Left lung (tissue), 4 donors: ENCODE measurements at regions not wholly inside any gene's neighbourhood (a gene's known extent, or its start where the extent isn't known, plus 50 kb on each side); places are given as distances from the start of the nearest gene placed in this dataset.

Source experiments
- ATAC-seq: fragments of 200-7000 bp; cut with Tn5 transposase; one replicate; pipeline ENCODE4 v1.9.1; 2020; ENCODE audit warnings: moderate library complexity
- DNase-seq, 4 donors: peaks; one replicate each; pipeline ENCODE4 v3.0.0-alpha.2; 2013 to 2020
- H3K27ac ChIP-seq, 2 donors: fragments of 200-600 bp; sonication (generic) in 1 of 2; one replicate each; pipeline versions ENCODE4 v1.5.0 to v1.8.0; 2020 to 2021
- H3K27me3 ChIP-seq, 2 donors: fragments of 200-600 bp; sonication (generic) in 1 of 2; one replicate each; pipeline versions ENCODE4 v1.5.0 to v1.8.0; 2020 to 2021
- H3K36me3 ChIP-seq, 2 donors: fragments of 200-600 bp; sonication (generic) in 1 of 2; one replicate each; pipeline versions ENCODE4 v1.5.0 to v1.8.0; 2020 to 2021
- H3K4me1 ChIP-seq, 2 donors: fragments of 200-600 bp; one replicate each; pipeline ENCODE4 v1.8.0; 2021
- H3K4me3 ChIP-seq, 2 donors: fragments of 200-600 bp; sonication (generic) in 1 of 2; one replicate each; pipeline versions ENCODE4 v1.5.0 to v1.8.0; 2020 to 2021; ENCODE audit warnings: mild to moderate bottlenecking in 1 of 2
- H3K9me3 ChIP-seq, 2 donors: fragments of 200-600 bp; sonication (generic) in 1 of 2; one replicate each; pipeline versions ENCODE4 v1.5.0 to v1.8.0; 2020 to 2021
- intact Hi-C, 2 donors: fragments of 100-400 bp; cut with DNase I; formaldehyde crosslinking; loops; one replicate each; pipeline versions ENCODE4 v1.11.2 to v1.14.2; 2022
- TF ChIP-seq, protein P1 (sequence below), 2 donors: fragments of 200-600 bp; sonication (generic) in 1 of 2; IDR thresholded peaks; one replicate each; pipeline versions ENCODE4 v1.5.0 to v1.8.0; 2021; ENCODE audit warnings: antibody characterized with exemption in 2 of 2
- donor health status: DM: no; HTN: yes; CAD: no.
- donor health status: DM: no; HTN: no; CAD: no.

DNA sequence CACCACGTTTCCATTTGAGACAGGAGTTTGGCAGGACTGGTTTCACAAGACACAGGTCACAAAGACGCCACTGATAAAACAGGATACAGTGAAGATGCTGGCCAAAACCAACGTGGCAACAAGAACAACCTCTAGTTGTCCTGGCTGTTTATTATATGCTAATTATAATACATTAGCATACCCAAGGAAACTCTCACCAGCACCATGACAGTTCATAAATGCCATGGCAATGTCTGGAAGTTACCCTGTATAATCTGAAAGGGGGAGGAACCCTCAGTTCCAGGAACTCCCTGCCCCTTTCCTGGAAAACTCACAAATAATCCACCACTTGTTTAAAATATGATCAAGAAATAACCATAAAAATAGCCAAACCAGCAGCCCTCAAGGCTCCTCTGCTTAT is 148.3 kb downstream of the RBM43 start:
- TF ChIP-seq, protein P1, sequence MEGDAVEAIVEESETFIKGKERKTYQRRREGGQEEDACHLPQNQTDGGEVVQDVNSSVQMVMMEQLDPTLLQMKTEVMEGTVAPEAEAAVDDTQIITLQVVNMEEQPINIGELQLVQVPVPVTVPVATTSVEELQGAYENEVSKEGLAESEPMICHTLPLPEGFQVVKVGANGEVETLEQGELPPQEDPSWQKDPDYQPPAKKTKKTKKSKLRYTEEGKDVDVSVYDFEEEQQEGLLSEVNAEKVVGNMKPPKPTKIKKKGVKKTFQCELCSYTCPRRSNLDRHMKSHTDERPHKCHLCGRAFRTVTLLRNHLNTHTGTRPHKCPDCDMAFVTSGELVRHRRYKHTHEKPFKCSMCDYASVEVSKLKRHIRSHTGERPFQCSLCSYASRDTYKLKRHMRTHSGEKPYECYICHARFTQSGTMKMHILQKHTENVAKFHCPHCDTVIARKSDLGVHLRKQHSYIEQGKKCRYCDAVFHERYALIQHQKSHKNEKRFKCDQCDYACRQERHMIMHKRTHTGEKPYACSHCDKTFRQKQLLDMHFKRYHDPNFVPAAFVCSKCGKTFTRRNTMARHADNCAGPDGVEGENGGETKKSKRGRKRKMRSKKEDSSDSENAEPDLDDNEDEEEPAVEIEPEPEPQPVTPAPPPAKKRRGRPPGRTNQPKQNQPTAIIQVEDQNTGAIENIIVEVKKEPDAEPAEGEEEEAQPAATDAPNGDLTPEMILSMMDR (IDR thresholded peaks at IDR 0.05), result no peak
- intact Hi-C loops, result no loop called here
- peaks cover 0 to 7% of the 10 kb centered on the region in 2 donors for H3K9me3 ChIP-seq
- ATAC-seq, result no peak
- no peak overlapping the region for H3K4me3 ChIP-seq
- H3K4me1 ChIP-seq, result no peaks in the 10 kb centered on the region
- no peaks in the 10 kb centered on the region for H3K36me3 ChIP-seq
- no peak for DNase-seq
- H3K27me3 ChIP-seq, result no peaks in the 10 kb centered on the region
- H3K27ac ChIP-seq, result no peak overlapping the region

DNA sequence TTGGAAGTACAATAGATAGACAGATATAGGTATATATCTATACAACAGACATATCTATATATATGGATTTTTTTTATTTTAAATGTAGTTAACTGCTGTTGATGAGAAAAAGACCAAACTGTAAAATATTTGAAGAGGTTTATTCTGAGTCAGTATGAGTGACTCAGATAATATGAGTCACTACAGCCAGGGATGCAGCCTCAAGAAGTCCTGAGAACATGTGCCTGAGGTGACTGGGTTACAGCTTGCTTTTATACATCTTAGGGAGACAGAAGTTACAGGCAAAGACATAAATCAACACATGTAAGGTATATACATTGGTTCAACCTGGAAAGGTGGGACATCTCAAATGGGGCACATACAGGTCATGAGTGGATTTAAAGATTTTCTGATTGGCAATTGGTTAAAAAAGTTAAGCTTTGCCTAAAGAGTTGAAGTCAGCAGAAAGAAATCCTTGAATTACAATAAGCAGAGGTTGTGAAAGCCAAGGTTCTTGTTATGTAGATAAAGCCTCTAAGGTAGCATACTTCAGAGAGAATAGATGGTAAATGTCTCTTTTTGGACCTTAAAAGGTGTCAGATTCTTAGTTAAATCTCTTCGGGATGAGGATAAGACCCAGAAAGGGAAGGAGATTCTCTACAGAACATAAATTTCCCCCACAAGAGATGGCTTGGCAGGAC is 149.9 kb downstream of the RBM43 start:
- intact Hi-C loops, result no loop called here
- Histone ChIP-seq H3K36me3 (no peaks in the 10 kb centered on the region), H3K9me3 (peaks cover 0 to 5% of the 10 kb centered on the region in 2 donors), H3K4me3 (no peak overlapping the region), H3K4me1 (no peaks in the 10 kb centered on the region), H3K27ac (no peak overlapping the region), H3K27me3 (no peaks in the 10 kb centered on the region)
- ATAC-seq, result peak; percentile 58
- TF ChIP-seq, protein P1 (IDR thresholded peaks at IDR 0.05), result no peak
- no peak for DNase-seq

DNA sequence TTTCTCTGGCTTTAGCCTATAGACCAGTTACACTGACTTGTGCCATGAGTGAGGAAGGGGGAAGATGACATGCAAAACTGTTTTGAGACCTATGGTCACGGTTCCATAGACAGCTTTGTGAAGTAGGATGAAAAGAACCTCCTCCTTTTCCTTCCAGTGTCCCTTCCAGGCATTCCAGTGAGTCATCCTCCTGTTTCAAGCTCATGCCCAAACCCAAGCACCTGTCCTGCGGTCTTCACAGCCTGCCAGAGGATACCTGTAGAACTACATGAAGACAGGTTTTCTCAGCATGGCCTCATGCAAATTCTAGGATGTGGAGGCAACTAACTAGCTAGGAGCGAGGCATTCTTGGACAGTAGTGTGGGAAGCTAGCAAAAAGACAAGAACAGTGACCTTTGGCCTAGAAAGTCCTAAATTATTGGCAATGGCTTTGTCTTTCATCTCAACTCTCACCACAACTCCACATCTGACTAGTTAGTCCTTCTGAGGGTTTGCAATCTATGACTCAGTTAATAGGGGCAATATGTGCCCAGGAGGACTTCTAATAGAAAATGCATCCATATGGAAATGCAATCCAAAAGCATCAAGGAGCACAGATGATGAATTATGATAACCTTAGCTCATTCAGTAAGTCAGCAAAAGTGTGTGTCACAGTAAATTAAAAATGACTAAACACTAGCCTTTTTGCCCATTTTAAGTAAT is 154.7 kb downstream of the RBM43 start:
- H3K4me3 ChIP-seq, result no peak overlapping the region
- no peaks in the 10 kb centered on the region for H3K36me3 ChIP-seq
- H3K4me1 ChIP-seq, result no peaks in the 10 kb centered on the region
- H3K9me3 ChIP-seq, result peaks cover 0 to 5% of the 10 kb centered on the region in 2 donors
- TF ChIP-seq, protein P1 (IDR thresholded peaks at IDR 0.05), result no peak
- H3K27me3 ChIP-seq, result no peaks in the 10 kb centered on the region
- no peak for ATAC-seq
- intact Hi-C loops, result no loop called here
- H3K27ac ChIP-seq, result no peak overlapping the region
- DNase-seq, result no peak

DNA sequence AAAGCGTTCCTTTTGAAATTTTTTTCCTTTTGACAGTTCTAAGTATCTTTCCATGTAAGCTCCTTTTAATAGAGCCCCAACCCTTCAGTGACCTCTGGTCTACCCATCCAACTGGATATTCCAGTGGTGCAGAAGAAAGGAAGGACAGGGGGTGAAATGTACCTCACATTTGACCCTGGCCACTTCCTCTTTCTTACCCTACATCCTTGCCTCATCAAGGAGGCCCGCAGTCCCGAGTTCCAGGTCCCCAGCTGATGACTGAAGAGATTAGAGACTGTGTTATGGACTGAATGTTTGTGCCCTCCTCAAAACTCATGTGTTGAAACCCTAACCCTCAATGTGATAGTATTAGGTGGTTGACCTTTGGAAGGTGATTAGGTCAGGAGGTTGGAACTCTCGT is 158.1 kb downstream of the RBM43 start:
- DNase-seq (no peak), ATAC-seq (no peak)
- TF ChIP-seq, protein P1 (IDR thresholded peaks at IDR 0.05), result no peak
- Histone ChIP-seq H3K4me1 (no peaks in the 10 kb centered on the region), H3K9me3 (peaks cover 0 to 5% of the 10 kb centered on the region in 2 donors), H3K27me3 (no peaks in the 10 kb centered on the region), H3K4me3 (no peak overlapping the region), H3K36me3 (no peaks in the 10 kb centered on the region), H3K27ac (no peak overlapping the region)
- intact Hi-C loops, result no loop called here

DNA sequence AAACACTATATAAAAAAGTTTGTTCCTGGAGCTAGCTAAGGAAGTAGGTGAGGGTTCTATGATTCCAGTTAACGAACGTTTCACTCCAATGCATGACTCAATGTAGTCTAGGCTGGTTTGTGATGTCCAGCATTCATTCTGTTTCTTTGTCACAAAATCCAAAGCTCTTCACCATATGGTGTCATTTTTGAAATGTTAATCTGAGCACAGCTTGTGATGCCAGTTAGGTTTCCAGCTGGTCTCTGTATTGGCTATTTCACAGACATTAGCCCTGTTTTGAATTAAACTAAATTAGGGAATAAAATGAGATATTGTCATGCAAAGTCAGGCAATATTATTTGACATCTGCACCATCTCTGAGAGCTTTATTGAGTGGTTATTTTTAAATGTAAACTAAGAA is 159.4 kb downstream of the RBM43 start:
- Histone ChIP-seq H3K27ac (no peak overlapping the region), H3K36me3 (no peaks in the 10 kb centered on the region), H3K9me3 (no peaks in the 10 kb centered on the region), H3K4me1 (no peaks in the 10 kb centered on the region), H3K27me3 (no peaks in the 10 kb centered on the region), H3K4me3 (no peak overlapping the region)
- no peak for ATAC-seq
- DNase-seq, result no peak
- TF ChIP-seq, protein P1 (IDR thresholded peaks at IDR 0.05), result no peak
- intact Hi-C loops, result no loop called here
